ENCODE measurements at regions not wholly inside any gene's neighbourhood (a gene's known extent, or its start where the extent isn't known, plus 50 kb on each side); places are given as distances from the start of the nearest gene placed in this dataset.
A peak's percentile ranks its signal among the peaks of the same experiment; 100 is the strongest.

- no peak overlapping the region for H3K4me3 ChIP-seq (replicated peaks in 1 of 4; ENCODE audit: control extremely low read depth in 1 of 4, insufficient read depth in 1 of 4, low read depth in 3 of 4, low read length in 4 of 4)
- no peak overlapping the region for H3K4me2 ChIP-seq (ENCODE audit: extremely low read depth, insufficient read depth, low read length)
- H2AFZ ChIP-seq (ENCODE audit: low read length), result no peak overlapping the region
- no peaks in the 10 kb centered on the region for H4K20me1 ChIP-seq (ENCODE audit: control insufficient read depth, extremely low read depth, insufficient read depth, low read length)
- H3K4me1 ChIP-seq (ENCODE audit: control insufficient read depth, extremely low read depth, insufficient read depth, low read length), result no peaks in the 10 kb centered on the region
- no peaks in the 10 kb centered on the region for H3K9me3 ChIP-seq (ENCODE audit: control insufficient read depth, insufficient read depth, low read depth, low read length)
- H3K27ac ChIP-seq (ENCODE audit: insufficient read depth, low read length), result no peak overlapping the region
- H3K27me3 ChIP-seq (ENCODE audit: control insufficient read depth, insufficient read depth, low read length), result no peaks in the 10 kb centered on the region
- H3K79me2 ChIP-seq (ENCODE audit: control insufficient read depth, insufficient read depth, low read length), result no peaks in the 10 kb centered on the region
- no peak overlapping the region for H3K9ac ChIP-seq (ENCODE audit: insufficient read depth, low read length)
- no peak for TF ChIP-seq EZH2 (IDR thresholded peaks at IDR 0.05; ENCODE audit: low read length, missing control alignments)
- TF ChIP-seq CTCF (conservative IDR thresholded peaks at IDR 0.05 in 1 of 2, IDR thresholded peaks at IDR 0.05 in 1 of 2; ENCODE audit: low read depth in 1 of 2, low read length in 2 of 2), result no peak
- peak; percentile 19 to 36 for DNase-seq (ENCODE audit: low read depth in 2 of 2)
- no peaks in the 10 kb centered on the region for H3K36me3 ChIP-seq (ENCODE audit: control insufficient read depth, insufficient read depth, low read length)
These were observed 57.3 kb upstream of the ADGRA3 start for GRCh38 chr4:22573198-22573597.

GRCh38 chr4:22573641-22574040 is 57.8 kb upstream of the ADGRA3 start:
- DNase-seq (ENCODE audit: low read depth in 2 of 2), result no peak
- H3K36me3 ChIP-seq (ENCODE audit: control insufficient read depth, insufficient read depth, low read length), result no peaks in the 10 kb centered on the region
- no peak overlapping the region for H3K9ac ChIP-seq (ENCODE audit: insufficient read depth, low read length)
- no peaks in the 10 kb centered on the region for H4K20me1 ChIP-seq (ENCODE audit: control insufficient read depth, extremely low read depth, insufficient read depth, low read length)
- no peaks in the 10 kb centered on the region for H3K27me3 ChIP-seq (ENCODE audit: control insufficient read depth, insufficient read depth, low read length)
- H3K4me2 ChIP-seq (ENCODE audit: extremely low read depth, insufficient read depth, low read length), result no peak overlapping the region
- no peaks in the 10 kb centered on the region for H3K79me2 ChIP-seq (ENCODE audit: control insufficient read depth, insufficient read depth, low read length)
- H3K9me3 ChIP-seq (ENCODE audit: control insufficient read depth, insufficient read depth, low read depth, low read length), result no peaks in the 10 kb centered on the region
- TF ChIP-seq EZH2 (IDR thresholded peaks at IDR 0.05; ENCODE audit: low read length, missing control alignments) (no peak), CTCF (conservative IDR thresholded peaks at IDR 0.05 in 1 of 2, IDR thresholded peaks at IDR 0.05 in 1 of 2; ENCODE audit: low read depth in 1 of 2, low read length in 2 of 2) (no peak)
- no peak overlapping the region for H3K27ac ChIP-seq (ENCODE audit: insufficient read depth, low read length)
- H3K4me1 ChIP-seq (ENCODE audit: control insufficient read depth, extremely low read depth, insufficient read depth, low read length), result no peaks in the 10 kb centered on the region
- H2AFZ ChIP-seq (ENCODE audit: low read length), result no peak overlapping the region
- H3K4me3 ChIP-seq (replicated peaks in 1 of 4; ENCODE audit: control extremely low read depth in 1 of 4, insufficient read depth in 1 of 4, low read depth in 3 of 4, low read length in 4 of 4), result no peak overlapping the region

- Histone ChIP-seq H3K4me3 (replicated peaks in 1 of 4; ENCODE audit: control extremely low read depth in 1 of 4, insufficient read depth in 1 of 4, low read depth in 3 of 4, low read length in 4 of 4) (no peak overlapping the region), H3K36me3 (ENCODE audit: control insufficient read depth, insufficient read depth, low read length) (no peaks in the 10 kb centered on the region), H3K4me2 (ENCODE audit: extremely low read depth, insufficient read depth, low read length) (no peak overlapping the region), H3K79me2 (ENCODE audit: control insufficient read depth, insufficient read depth, low read length) (no peaks in the 10 kb centered on the region), H3K27me3 (ENCODE audit: control insufficient read depth, insufficient read depth, low read length) (no peaks in the 10 kb centered on the region), H3K27ac (ENCODE audit: insufficient read depth, low read length) (no peak overlapping the region), H2AFZ (ENCODE audit: low read length) (no peak overlapping the region), H3K9me3 (ENCODE audit: control insufficient read depth, insufficient read depth, low read depth, low read length) (no peaks in the 10 kb centered on the region), H4K20me1 (ENCODE audit: control insufficient read depth, extremely low read depth, insufficient read depth, low read length) (no peaks in the 10 kb centered on the region), H3K4me1 (ENCODE audit: control insufficient read depth, extremely low read depth, insufficient read depth, low read length) (no peaks in the 10 kb centered on the region), H3K9ac (ENCODE audit: insufficient read depth, low read length) (no peak overlapping the region)
- no peak for DNase-seq (ENCODE audit: low read depth in 2 of 2)
- TF ChIP-seq CTCF (conservative IDR thresholded peaks at IDR 0.05 in 1 of 2, IDR thresholded peaks at IDR 0.05 in 1 of 2; ENCODE audit: low read depth in 1 of 2, low read length in 2 of 2), result no peak
- no peak for TF ChIP-seq EZH2 (IDR thresholded peaks at IDR 0.05; ENCODE audit: low read length, missing control alignments)
These were observed 58.6 kb upstream of the ADGRA3 start for GRCh38 chr4:22574424-22574823.

Measured in fibroblast of lung (primary cell).